ENCODE measurements at regions not wholly inside any gene's neighbourhood (a gene's known extent, or its start where the extent isn't known, plus 50 kb on each side); places are given as distances from the start of the nearest gene placed in this dataset.

DNA sequence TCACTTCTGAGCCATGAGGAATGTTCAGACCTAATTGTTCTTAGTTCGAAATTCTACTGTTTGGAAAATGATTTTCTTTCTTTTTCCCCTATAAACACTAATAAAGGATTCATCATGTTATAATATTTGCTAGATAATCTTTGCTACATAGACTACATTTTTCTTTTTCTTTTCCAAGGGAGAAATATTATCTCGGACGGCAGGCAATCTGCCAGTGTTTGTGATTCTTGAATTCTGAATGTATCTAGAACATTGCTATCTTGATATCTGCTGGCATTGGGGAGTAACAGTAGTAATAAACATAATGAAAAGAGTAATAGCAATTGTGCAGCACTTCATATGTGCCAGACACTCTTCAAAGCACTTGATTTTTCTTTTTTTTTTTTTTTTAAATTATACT is 107.7 kb upstream of the ZNF32 start (continued):
- TF ChIP-seq, protein P1, sequence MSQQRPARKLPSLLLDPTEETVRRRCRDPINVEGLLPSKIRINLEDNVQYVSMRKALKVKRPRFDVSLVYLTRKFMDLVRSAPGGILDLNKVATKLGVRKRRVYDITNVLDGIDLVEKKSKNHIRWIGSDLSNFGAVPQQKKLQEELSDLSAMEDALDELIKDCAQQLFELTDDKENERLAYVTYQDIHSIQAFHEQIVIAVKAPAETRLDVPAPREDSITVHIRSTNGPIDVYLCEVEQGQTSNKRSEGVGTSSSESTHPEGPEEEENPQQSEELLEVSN (IDR thresholded peaks at IDR 0.05; ENCODE audit: borderline replicate concordance, low read depth): no peak

DNA sequence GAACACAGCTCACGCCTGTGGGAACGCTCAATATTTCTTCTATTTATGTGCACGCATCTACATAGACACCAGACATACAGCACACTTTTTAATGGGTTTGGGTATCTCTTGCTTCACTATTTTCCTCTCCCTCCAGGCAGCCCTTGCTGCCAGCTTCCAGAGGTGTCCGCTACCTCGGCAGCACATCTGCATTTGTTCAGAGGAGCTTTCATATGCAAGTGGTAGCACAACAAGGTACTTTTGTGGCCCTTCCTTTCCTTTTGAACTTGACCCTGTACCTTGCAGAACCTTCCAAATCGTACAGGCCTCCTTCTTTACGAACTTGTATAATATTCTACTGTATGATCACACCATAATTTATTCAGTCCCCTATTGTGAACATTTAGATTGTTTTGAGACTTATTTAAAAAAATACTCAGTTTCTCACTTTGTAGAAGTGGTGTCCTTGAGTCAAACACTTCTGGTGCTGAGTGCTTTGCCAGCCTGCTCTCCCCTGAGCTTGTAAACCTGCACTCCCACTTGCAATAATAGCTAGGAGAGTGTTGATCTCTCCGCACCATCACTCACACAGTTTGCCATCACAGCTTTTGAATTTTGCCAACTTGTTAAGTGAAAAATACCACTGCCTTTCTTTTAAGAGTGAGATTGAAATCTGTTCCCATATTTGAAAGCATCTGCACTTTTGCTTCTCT is 106.0 kb upstream of the ZNF32 start:
- no peaks in the 10 kb centered on the region for H3K4me1 ChIP-seq
- no peak overlapping the region for H3K4me2 ChIP-seq
- no peak for FAIRE-seq
- ATAC-seq: no peak
- TF ChIP-seq HOXA7 (CRISPR knock-in tag; IDR thresholded peaks at IDR 0.05): no peak
- TF ChIP-seq TFCP2L1 (CRISPR knock-in tag; IDR thresholded peaks at IDR 0.05): no peak
- no peak for TF ChIP-seq SMC3 (IDR thresholded peaks at IDR 0.05)
- TF ChIP-seq HOXB13 (CRISPR knock-in tag; IDR thresholded peaks at IDR 0.05; ENCODE audit: low read depth): no peak
- no peaks in the 10 kb centered on the region for H3K9me3 ChIP-seq
- CTCF ChIA-PET: no interaction called here
- no peak for DNase-seq (ENCODE audit: low read depth in 1 of 2, low spot score in 1 of 2)
- POLR2A ChIA-PET: no interaction called here
- no peak overlapping the region for H3K4me3 ChIP-seq
- H3K27ac ChIP-seq: no peak overlapping the region
- whole genome bisulfite sequencing (ENCODE audit: missing lambda C conversion rate): 37% methylated on average over 8 of the region's 8 CpGs

DNA sequence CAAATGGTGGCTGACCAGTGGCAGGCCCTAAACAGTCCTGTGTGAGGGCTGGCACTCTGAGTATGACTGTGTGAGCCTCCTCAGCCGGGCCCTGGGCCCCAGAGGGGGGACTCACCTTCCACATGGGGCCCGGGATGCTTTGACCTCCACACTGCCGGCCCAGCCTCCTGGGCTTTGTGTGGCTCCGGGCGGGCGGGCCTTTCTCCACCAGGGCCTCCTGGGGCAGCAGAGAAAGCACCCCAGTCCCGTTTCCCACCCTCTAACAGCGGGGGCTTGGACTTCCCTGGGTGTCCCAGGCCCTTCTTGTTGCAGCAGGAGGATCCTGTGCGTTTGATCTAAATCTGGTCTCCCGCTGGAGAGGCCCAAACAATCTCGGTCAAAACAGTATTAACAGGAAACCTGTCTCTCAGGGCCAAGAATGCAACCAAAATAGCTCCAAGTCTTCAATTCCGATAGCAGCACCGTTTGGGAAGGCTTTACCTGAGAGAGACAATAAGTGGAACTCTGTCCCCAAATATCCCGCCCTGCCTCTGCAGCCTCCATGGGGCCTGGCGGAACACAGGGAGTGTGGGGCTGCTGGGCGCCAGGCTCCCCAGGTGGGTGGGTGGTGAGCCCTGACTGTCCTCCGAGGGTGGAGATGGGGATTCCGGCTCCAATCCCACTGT is 104.8 kb upstream of the ZNF32 start:
- ATAC-seq (no peak), DNase-seq (ENCODE audit: low read depth in 1 of 2, low spot score in 1 of 2) (no peak), FAIRE-seq (no peak)
- no peak for TF ChIP-seq FOXS1 (CRISPR knock-in tag; IDR thresholded peaks at IDR 0.05)
- ChIA-PET CTCF (no interaction called here), POLR2A (no interaction called here)
- WGBS (ENCODE audit: missing lambda C conversion rate): 32% methylated on average over 13 of the region's 18 CpGs
- H3K4me1 ChIP-seq: no peaks in the 10 kb centered on the region
- no peak overlapping the region for H3K27ac ChIP-seq
- no peak overlapping the region for H3K4me2 ChIP-seq
- no peaks in the 10 kb centered on the region for H3K9me3 ChIP-seq
- no peak overlapping the region for H3K4me3 ChIP-seq

DNA sequence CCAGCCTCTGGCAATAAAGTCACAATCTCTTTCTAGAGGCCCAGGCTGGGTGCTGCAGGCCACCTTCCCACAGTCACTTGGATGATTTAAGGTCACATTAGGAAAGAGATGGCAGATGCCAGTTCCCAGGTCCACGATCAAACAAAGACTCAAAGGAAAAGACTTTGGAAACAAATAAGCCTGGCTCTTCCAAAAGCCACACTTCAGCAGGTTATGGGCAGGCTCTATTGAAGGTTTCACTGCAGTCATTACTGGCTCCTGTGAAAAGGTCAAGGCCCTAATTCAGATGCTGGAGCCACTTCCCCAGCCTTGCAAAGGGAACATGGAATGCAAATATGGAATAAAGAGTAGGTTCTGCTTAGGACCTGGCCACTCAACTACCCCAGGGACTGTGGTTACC is 104.0 kb upstream of the ZNF32 start:
- FAIRE-seq: no peak
- no peak for ATAC-seq
- no peak overlapping the region for H3K27ac ChIP-seq
- no peak overlapping the region for H3K4me2 ChIP-seq
- no peaks in the 10 kb centered on the region for H3K9me3 ChIP-seq
- ChIA-PET POLR2A (no interaction called here), CTCF (no interaction called here)
- H3K4me1 ChIP-seq: no peaks in the 10 kb centered on the region
- no peak overlapping the region for H3K4me3 ChIP-seq
- no peak for DNase-seq (ENCODE audit: low read depth in 1 of 2, low spot score in 1 of 2)
- no peak for TF ChIP-seq FOXS1 (CRISPR knock-in tag; IDR thresholded peaks at IDR 0.05)
- TF ChIP-seq, protein P2, sequence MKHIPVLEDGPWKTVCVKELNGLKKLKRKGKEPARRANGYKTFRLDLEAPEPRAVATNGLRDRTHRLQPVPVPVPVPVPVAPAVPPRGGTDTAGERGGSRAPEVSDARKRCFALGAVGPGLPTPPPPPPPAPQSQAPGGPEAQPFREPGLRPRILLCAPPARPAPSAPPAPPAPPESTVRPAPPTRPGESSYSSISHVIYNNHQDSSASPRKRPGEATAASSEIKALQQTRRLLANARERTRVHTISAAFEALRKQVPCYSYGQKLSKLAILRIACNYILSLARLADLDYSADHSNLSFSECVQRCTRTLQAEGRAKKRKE (CRISPR knock-in tag; IDR thresholded peaks at IDR 0.05; ENCODE audit: low read depth): no peak
- no peak for TF ChIP-seq JUN (IDR thresholded peaks at IDR 0.05)
- no peak for TF ChIP-seq EHMT2 (IDR thresholded peaks at IDR 0.05; ENCODE audit: low read depth)
- TF ChIP-seq, protein P3, sequence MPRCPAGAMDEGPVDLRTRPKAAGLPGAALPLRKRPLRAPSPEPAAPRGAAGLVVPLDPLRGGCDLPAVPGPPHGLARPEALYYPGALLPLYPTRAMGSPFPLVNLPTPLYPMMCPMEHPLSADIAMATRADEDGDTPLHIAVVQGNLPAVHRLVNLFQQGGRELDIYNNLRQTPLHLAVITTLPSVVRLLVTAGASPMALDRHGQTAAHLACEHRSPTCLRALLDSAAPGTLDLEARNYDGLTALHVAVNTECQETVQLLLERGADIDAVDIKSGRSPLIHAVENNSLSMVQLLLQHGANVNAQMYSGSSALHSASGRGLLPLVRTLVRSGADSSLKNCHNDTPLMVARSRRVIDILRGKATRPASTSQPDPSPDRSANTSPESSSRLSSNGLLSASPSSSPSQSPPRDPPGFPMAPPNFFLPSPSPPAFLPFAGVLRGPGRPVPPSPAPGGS (IDR thresholded peaks at IDR 0.05): no peak
- TF ChIP-seq TFCP2L1 (CRISPR knock-in tag; IDR thresholded peaks at IDR 0.05): no peak
- TF ChIP-seq, protein P1 (IDR thresholded peaks at IDR 0.05; ENCODE audit: borderline replicate concordance, low read depth): no peak
- no peak for TF ChIP-seq ZFP36 (IDR thresholded peaks at IDR 0.05; ENCODE audit: borderline replicate concordance, partially characterized antibody)
- 9% methylated on average over 1 of the region's 1 CpG for WGBS (ENCODE audit: missing lambda C conversion rate)

DNA sequence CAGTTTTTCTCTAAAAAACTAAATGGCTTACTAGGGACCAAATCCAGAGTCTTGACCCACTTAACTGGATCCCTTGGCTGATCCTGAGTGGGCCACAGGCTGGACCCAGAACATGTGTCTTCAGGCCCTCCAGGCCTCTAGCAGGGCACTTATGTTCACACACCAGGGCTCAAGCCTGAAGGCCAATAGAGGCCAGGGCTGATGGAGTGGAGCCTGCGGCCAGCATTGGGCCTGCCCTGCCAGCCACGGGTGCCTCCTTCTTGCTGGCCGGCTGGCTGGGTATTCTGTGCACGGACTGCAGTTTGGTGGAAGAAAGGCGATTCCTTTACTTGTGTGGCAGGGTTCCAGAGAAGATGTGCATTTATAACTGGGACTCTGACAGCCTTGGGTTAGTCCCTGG is 103.0 kb upstream of the ZNF32 start:
- CTCF ChIA-PET: no interaction called here
- Histone ChIP-seq H3K4me1 (no peaks in the 10 kb centered on the region), H3K9me3 (no peaks in the 10 kb centered on the region), H3K27ac (no peak overlapping the region), H3K4me3 (no peak overlapping the region), H3K4me2 (no peak overlapping the region)
- WGBS (ENCODE audit: missing lambda C conversion rate): no CpG with 5 or more reads among the region's 5 CpGs
- POLR2A ChIA-PET: no interaction called here
- DNase-seq (ENCODE audit: low read depth in 1 of 2, low spot score in 1 of 2) (no peak), ATAC-seq (no peak), FAIRE-seq (no peak)
- TF ChIP-seq, protein P4, sequence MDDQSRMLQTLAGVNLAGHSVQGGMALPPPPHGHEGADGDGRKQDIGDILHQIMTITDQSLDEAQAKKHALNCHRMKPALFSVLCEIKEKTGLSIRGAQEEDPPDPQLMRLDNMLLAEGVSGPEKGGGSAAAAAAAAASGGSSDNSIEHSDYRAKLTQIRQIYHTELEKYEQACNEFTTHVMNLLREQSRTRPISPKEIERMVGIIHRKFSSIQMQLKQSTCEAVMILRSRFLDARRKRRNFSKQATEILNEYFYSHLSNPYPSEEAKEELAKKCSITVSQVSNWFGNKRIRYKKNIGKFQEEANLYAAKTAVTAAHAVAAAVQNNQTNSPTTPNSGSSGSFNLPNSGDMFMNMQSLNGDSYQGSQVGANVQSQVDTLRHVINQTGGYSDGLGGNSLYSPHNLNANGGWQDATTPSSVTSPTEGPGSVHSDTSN (IDR thresholded peaks at IDR 0.05): no peak
- TF ChIP-seq ZFP36 (IDR thresholded peaks at IDR 0.05; ENCODE audit: borderline replicate concordance, partially characterized antibody): no peak
- TF ChIP-seq CEBPB (IDR thresholded peaks at IDR 0.05): no peak
